ENCODE measurements at regions not wholly inside any gene's neighbourhood (a gene's known extent, or its start where the extent isn't known, plus 50 kb on each side); places are given as distances from the start of the nearest gene placed in this dataset.
"Not testable (repeated sequence)": the region's sequence is repeated elsewhere in the genome, so short reads cannot be mapped to it uniquely, and the experiment has no call there.

DNA sequence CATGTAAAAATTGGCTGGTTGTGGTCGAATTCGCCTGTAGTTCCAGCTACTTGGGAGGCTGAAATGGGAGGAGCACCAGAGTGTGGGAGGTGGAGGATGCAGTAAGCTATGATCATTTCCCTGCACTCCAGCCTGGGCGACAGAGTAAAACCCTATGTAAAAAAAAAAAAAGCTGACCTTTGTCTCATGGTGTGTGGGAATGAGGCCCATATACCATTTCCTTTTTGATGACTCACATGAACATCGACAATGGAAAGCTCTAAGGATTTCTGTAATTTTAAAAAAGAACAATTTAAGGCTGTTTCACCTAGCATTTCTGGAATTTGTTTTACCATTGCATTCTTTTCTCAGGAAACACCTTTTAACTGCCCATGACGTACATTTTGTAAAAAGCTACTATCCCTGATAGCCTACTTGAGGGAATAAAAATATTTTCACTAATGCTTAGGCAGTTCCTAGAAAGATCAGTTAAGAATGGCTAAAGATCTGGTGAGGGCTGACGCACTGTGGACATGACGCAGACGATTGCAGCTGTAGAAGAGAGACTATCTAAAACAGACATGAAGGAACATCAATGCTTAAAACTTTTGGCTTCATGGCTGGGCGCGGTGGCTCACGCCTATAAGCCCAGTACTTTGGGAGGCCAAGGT lies 400.6 kb upstream of the IGFBP3 start:
- no peak for DNase-seq

DNA sequence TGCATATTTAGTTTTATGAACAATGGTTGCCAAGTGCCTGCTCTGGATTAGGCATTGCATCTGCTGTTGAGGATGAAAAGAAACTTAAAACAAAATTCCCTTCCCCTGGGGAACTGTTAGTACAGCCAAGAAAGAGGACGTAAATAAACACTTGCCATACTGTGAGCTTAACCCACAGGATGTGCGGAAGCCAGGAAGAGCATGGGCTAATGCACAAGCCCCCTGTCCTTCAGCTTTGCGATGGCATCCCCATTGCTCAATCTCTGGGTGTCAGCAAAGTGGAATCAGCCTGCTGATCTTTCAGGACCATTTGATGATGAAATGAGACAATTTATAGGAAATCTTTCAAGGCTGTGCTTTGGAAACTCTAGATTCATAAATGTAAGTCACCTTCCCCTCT lies 399.9 kb upstream of the IGFBP3 start:
- DNase-seq, result no peak

DNA sequence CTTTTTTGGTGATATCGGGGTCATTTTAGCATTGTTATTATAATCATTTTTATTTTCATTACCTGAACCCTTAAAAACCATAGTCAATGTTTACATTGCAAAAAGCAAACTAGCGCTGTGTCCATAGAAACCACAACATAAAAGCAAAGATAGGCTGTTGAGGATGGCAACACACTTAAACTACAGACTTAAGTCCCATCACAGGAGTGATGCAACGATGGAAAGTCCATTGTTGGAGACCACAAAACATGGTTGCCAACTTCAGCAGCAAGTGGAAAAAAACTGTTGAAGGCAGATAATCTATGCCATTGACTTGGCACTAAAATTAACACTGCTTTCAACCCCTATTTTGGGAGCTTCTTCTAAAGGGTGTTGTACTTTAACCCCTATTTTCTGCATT lies 398.8 kb upstream of the IGFBP3 start:
- no peak for DNase-seq

DNA sequence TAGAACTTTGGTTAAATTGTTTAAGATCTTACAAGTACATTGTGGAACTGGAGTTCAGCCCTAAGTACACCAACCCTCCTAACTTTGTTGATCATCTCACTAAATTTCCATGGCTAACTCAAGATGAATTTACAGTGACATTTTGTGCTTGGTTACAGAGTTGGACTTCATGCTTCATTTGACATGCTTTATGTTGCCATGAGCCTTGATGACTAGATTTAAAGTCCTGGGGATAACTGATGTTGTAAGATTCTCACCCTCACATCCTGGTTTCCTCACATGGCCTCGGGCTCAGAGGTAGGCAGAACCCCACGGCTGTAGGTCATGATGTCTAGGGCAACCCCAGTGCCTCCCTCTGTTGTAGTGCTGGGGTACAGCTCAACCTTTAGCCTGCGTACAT lies 397.2 kb upstream of the IGFBP3 start:
- DNase-seq, result no peak

DNA sequence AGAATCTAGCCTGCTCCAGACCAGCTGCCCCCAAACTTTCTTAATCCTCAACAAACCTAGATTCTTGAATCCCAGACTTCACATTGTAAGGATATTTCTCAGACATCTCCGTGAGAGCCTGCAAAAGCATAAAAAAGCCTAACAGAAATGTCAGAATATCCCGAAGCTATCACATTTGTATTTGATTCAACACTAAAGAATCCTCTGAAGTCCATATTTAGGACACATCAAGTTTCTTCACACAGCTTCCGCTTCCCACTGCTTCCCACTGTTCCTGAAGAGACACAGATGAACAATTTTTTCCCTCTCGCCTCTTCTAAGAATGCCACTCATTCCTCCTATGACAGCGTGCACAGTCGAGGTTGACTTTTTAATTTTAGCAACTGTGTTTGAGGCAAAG lies 396.2 kb upstream of the IGFBP3 start:
- no peak for DNase-seq

DNA sequence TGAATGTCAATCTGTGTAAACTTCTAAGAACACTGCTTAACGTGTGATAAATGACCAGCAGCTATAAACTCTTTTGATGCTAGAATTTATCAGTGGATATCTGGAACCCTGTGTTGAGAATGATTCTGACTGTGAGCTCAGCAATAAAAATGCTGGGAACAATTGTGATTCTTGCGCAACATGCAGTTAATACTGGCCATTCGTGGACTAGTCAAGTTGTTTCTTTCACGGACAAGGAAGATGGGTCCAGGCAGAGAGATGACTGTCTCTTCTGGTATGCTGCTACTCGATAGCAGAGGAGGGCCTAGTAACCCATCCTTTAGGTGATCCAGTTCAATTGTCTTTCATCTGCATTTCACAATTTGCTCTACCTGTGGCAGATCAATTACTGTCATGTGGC lies 394.8 kb upstream of the IGFBP3 start:
- no peak for DNase-seq

DNA sequence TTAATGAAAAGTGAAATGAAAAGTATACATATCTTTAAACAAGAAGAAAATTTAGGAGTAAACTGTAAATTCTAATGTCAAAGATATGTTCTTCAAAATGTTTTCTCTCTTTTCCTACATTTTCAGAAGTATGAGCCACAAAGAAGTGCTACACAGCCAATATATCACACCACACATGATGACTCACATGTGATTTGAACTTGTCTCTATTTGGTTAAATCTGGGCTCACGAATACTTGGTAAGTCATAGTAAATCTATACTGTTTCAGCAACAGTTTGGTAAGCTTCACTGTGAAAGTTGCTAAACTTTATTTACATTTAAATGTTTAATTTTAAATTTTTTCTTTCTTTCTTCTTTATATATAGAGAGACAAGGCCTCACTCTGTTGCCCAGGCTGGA lies 380.6 kb upstream of the IGFBP3 start:
- DNase-seq, result no peak

DNA sequence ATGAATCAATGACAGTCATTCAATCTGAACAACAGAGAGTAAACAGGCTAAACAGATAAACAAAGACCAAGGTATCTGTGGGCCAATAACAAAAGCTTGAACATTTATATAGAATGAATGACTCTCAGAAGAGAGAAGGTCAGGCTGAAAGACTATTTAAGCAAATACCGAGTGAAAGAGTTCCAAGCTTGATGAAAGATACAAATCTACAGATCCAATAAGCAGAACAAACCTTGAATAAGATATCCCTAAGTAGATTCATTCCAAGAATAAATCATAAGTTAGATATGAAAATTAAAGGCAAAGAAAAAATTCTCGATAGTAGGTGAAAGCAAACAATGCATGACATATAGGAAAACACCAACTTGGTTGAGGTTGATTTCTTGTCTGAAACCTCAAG lies 376.4 kb upstream of the IGFBP3 start:
- no peak for DNase-seq

DNA sequence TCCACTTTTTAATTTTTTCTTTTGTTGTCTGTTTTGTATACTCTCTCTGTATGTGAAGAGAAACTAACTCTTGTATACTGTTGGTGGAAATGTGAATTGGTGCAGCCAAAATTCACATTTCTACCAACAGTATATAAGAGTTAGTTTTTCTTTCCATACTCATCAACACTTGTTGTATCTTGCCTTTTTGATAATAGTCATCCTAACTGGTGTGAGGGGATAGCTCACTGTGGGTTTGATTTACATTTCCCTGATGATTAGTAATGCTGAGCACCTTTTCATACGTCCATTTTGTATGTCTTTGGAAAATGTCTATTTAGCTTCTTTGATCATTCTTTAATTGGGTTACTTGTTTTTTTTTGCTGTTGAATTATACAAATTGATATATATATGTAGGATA lies 375.5 kb upstream of the IGFBP3 start:
- DNase-seq, result no peak

DNA sequence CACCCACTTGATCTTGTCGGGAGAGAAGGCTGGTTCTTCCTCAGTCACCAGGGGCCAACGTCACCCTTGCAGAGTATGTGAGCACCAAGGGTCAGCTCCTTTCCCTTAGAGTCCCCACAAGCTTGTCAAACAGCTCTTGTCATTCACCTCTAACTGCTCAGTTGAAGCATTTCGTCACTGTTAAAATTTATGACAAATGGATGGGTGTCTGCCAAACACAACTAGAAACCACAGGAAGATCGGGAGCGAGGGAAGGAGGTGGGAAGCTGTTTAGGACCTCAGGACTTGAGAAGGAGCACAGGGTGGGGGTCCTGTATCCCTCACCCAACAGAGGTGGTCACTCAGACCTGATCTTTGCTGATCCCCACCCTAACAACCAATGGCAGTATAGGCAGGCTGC lies 373.3 kb upstream of the IGFBP3 start:
- DNase-seq, result no peak

DNA sequence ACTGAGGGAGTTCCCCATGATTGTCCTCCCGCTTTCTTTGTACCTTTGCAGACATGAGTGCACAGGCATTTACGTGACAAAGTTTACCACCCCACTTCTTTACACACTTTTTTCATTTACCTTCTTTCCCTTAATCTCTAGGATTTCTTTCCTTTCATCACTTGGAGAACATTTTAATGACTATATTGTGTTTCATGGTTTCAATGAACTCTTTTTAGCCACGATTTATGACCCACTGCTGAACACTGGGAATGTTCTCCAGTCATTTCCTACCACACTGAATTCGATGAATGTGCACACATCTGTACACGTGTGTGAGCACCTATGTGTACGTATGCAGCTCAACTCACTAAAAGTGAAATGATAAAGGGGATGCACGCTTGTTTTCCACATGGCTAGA lies 371.7 kb upstream of the IGFBP3 start:
- no peak for DNase-seq

DNA sequence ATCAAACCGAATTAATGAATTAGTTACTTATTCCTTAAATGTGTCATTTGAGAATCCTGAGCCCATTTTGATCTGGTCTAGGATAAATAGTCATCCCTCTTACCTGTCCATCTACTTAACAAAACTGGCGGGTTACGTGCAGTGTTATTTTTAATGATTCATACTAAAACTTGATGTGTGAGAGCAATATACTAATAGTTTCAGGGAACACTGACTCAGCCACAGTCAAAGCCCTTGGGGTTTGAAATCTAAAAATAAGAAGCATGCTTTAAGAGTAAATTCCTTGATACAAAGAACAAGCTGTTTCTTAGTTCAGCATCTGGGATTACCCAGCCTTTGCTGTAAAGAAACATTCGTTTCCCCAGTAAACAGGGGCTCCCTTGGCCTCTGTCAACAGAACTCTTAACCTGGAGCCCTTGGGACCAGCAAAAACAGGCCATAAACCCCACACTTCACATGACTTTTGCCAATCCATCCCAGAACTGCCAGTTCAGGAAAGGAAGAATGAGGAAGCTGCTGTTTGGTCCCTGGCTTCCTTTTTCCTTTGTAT lies 370.6 kb upstream of the IGFBP3 start:
- no peak for DNase-seq

DNA sequence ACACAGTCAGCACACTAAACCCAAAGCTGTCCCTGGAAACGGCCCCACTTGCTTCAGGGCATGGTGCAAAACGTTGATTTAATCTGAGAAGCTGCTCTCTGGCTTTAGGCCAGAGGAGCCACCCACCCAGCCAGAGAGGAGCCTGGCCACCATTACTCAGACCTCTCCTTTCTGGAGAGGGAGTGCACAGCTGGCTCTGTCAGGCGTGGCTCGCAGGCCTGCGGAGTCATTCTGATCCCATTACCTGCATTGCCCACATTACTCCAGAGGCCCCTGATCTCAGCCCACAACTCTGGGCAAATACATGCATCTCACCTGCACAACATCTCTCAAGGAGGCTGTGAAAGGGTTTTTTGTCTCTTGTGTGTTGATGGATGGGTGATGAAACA lies 370.0 kb upstream of the IGFBP3 start:
- DNase-seq, result no peak

DNA sequence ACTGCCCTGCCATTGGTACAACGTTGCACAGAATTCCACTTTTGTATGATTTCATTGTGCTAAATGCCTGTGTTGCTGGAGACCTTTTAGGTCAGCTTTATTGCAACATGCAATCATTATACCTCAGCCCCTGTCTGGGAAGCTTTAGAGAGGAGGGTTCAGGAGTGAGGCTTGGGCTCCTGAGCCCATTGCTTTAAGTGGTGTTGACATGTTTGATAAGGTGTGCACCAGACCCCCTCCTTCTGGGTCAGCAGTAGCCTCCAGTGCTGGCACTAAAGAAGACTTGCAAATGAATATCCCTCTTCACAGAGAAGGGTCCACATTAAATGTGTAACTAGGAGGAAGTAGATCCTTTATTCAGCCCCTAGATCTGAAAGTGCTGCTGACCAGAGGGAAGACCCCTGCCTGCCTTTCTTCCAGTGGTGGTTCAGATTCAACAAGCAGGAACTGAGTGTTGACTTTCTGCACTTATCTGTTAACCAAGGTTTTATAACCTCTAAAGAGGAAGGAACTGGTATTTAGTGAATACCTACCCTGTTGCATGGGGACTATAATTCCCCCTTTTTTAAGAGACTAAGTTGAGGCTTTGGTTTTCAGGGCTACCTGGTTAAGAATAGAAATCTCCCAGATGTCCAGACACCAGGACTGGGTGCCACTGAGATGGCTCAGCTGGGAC lies 369.4 kb upstream of the IGFBP3 start:
- no peak for DNase-seq

DNA sequence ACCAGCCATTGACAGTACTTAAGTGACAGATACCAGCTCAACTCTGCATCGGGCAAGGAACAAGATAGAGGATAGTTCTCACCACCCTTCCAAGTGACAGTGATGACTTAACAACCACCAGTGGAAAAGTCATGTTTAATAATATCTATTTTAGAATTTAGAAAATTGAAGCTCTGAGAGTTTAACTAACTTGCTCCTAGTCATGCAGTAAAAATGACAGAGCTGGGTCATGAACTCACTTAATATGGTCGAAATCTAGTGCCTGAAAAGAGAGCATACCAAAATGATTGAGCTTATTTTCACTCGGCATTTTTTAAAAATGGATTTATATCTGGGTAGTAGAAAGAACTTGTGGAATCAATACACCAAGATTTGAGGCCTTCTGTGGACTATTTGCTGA lies 367.8 kb upstream of the IGFBP3 start:
- no peak for DNase-seq

DNA sequence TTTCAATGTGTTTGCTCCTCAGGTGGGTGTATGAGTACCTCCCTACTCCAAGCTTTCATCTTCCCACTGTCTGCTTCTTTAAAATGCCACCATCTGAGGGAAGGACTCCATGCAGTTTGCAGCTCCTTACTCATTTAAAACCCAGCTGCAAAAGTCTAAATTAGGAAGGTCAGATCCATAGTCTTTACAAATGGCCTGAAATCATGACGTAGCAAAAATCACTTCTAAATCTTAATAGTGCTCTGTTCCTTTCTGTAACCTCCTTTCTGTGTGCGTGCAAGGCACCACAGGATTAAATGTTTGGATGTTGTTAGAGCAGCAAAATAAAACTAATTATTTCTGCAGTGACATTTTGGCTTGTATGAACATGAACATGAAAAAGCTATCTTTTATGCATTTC lies 366.9 kb upstream of the IGFBP3 start:
- DNase-seq, result no peak

DNA sequence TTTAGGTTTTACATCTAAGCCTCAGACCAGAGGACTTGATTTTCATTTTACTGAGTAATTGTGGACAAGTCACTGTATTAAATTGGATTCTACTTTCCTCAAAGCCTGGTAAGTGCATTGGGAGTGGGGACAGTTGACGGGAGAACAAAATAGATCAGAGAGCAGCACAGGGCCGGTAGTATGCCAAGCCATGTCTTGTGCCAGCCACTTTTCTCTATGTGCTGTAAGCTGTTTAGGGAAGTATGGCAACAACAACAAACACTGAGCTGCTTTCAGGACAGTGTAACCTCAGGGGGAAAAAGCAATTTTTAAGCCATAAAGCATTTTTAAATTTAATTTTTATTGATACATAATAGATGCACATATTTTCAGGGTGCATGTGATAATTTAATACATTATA lies 365.9 kb upstream of the IGFBP3 start:
- no peak for DNase-seq

DNA sequence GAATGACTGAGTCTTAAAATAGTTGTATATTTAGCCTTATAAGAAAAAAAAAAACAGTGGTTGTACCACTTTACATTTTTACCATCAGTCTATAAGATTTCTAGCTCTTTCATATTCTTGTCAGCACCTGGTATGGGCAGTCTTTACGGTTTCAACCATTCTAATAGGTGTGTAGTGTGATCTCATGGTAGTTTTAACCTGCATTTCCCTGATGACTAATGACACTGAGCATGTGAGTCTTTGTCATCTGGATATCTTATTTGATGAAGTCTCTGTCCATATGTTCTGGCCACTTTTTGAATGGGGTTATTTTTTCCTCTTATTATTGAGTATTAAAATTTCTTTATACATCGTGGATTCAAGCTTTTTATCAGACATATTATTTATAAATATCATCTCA lies 365.3 kb upstream of the IGFBP3 start:
- DNase-seq, result no peak

DNA sequence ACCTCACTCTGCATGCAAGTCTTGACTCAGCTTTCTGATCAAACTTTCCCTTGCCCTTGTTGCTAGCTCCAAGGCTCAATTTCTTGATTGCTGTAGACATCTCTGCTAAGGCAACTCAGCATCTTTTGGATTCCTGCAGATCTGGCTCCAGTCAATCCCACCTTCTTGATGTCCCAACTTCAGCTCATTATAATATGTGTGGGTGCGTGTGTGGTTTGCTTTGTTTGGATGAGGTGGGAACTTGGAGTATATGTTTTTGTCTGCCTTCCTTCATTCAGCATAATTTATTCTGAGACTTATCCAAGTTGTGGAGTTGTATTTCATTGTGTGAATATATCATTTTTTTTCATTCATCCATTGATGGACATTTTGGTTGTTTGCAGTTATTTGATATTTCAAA lies 364.8 kb upstream of the IGFBP3 start:
- no peak for DNase-seq

DNA sequence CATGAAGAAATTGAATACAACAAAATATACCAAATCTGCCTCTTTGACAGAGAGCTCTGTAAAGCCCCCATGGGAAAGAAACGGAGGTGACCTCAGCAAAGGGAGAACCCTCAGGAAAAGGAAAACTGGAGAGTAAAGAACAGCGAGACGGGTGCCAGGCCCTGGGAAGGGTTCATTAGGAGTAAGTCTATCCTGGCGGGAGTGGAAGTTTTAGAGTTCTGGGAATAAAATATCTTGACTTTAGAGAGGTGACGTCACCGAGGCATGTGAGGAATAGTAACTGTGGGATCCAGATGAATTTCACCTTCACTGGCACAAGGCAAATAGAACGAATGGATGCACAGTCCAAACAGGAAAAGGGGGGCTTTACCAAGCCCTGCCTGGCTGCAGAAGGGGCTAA lies 362.8 kb upstream of the IGFBP3 start:
- no peak for DNase-seq

DNA sequence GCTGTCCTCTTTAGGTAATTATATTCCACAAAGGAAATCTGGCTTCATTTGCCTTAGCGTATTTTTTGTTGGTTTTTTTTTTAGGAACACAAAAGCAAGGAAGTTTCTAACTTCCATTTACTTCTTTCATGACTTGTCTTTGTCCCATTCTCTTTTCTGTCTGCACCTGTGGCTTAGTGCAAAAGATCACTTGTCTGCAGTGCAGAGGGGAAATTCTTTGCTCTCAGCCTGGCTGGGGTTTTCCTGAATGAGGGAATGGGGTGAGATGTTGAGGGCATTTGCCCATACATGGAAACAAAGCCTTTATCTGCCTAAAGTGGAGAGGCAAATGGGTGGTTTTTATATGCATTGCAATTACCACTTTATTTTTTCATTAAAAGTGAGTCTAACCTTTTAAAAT lies 361.1 kb upstream of the IGFBP3 start:
- no peak for DNase-seq

DNA sequence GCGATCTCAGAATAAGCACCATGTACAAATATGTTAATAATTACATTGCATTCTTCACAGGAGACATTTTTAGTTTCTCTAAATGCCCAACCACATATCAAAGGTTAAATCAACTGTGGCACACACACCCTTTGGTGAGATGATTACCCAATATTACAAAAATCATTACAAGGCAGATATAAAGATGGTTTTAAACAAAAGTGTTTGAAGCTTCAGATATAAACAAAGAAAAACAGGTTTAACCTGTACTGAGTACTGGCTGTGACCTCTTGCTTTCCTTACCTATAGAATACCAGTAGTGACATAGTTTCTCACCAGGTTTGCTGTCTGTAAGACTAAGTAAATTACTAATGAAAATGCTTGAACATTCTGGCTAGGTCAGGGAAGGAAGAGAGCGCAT lies 360.0 kb upstream of the IGFBP3 start:
- no peak for DNase-seq

DNA sequence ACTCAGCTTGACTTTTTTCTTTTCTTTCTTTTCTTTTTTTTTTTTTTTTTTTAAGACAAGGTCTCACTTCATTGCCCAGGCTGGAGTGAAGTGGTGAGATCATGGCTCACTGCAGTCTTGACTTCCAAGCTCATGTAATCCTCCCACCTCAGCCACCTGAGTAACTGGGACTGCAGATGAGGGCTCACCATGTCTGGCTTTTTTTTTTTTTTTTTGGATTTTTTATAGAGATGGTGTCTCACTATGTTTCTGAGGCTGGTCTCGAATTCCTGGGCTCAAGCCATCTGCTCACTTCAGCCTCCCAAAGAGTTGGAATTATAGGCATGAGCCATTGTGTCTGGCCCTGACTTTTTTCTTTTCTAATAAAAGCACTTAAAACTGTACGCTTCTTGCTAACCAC lies 358.2 kb upstream of the IGFBP3 start:
- DNase-seq, result no peak

DNA sequence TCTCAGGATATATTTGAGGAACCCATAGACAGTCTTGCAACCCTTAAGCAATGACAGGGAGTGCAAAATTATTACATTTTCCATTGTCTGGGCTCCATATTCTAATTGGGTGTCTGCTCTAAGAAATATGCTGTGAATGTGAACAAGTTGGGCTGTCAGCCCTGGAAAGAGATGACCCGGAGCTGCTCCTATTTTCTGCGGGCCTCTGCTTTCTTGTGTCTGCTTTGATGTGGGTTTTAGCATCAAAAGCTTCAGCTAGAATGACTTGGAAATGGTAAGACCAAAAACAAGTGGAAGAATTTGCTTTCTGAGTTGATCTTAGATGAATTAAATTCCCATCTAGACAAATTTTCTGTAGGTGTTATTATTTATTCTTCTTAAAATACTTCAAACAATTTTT lies 343.6 kb upstream of the IGFBP3 start:
- no peak for DNase-seq

DNA sequence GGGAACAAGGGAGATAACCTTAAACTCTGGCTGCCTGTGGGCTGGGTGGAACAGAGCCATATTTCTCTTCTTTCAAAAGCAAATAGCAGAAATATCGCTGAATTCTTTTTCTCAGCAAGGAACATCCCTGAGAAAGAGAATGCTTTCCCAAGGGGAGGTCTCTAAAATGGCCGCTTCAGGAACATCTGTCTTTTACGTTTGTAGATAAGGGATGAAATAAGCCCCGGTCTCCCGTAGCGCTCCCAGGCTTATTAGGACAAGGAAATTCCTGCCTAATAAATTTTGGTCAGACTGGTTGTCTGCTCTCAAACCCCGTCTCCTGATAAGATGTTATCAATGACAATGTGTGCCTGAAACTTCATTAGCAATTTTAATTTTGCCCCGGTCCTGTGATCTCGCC lies 340.6 kb upstream of the IGFBP3 start:
- DNase-seq, result not testable (repeated sequence)

Data from GF-D8 (cell line).